H9 (cell line): ENCODE measurements at regions not wholly inside any gene's neighbourhood (a gene's known extent, or its start where the extent isn't known, plus 50 kb on each side); places are given as distances from the start of the nearest gene placed in this dataset.

Source experiments
- DNase-seq: peaks from one replicate; pipeline ENCODE4 v3.0.0-alpha.2; 2017
- H2AFZ ChIP-seq: one replicate; pipeline ENCODE4 v1.6.1; 2013; ENCODE audit warnings: mild to moderate bottlenecking, low read length, control low read depth, moderate library complexity
- H2AK5ac ChIP-seq: 2 replicates; pipeline ENCODE4 v1.6.1; 2013; ENCODE audit warnings: low read length, control low read depth, mixed read lengths; ENCODE audit not compliant: insufficient read length
- H2BK120ac ChIP-seq: one replicate; pipeline ENCODE4 v1.6.1; 2013; ENCODE audit warnings: low read depth, mild to moderate bottlenecking, low read length, control low read depth, inconsistent platforms; ENCODE audit not compliant: poor library complexity, severe bottlenecking
- H2BK12ac ChIP-seq: 2 replicates; pipeline ENCODE4 v1.6.1; 2013; ENCODE audit warnings: low read length, control low read depth, mixed read lengths, low read depth; ENCODE audit not compliant: insufficient read length
- H2BK15ac ChIP-seq: 2 replicates; pipeline ENCODE4 v1.6.1; 2013; ENCODE audit warnings: low read depth, low read length, control low read depth
- H2BK20ac ChIP-seq: one replicate; pipeline ENCODE4 v1.6.1; 2013; ENCODE audit warnings: low read depth, mild to moderate bottlenecking, low read length, control low read depth, inconsistent platforms; ENCODE audit not compliant: poor library complexity, severe bottlenecking
- H2BK5ac ChIP-seq: 2 replicates; pipeline ENCODE4 v1.6.1; 2013; ENCODE audit warnings: low read length, control low read depth, mixed read lengths; ENCODE audit not compliant: insufficient read length
- H3K14ac ChIP-seq: 2 replicates; pipeline ENCODE4 v1.6.1; 2013; ENCODE audit warnings: low read length, control low read depth; ENCODE audit not compliant: insufficient read depth
- H3K18ac ChIP-seq: 2 replicates; pipeline ENCODE4 v1.6.1; 2013; ENCODE audit warnings: low read depth, mild to moderate bottlenecking, mixed read lengths, low read length, control low read depth; ENCODE audit not compliant: insufficient read length
- H3K23ac ChIP-seq: 2 replicates; pipeline ENCODE4 v1.6.1; 2013; ENCODE audit warnings: low read length, control low read depth, mixed read lengths, low read depth; ENCODE audit not compliant: insufficient read length
- H3K23me2 ChIP-seq: 2 replicates; pipeline ENCODE4 v1.6.1; 2013; ENCODE audit warnings: low read depth, mild to moderate bottlenecking, mixed read lengths, low read length, control low read depth; ENCODE audit not compliant: insufficient read length, poor library complexity, severe bottlenecking
- H3K27ac ChIP-seq: 2 replicates; pipeline ENCODE4 v1.5.1; 2013; ENCODE audit warnings: low read length, control low read depth, mixed read lengths, low read depth; ENCODE audit not compliant: insufficient read length
- H3K27me3 ChIP-seq: 2 replicates; pipeline ENCODE4 v1.6.1; 2013; ENCODE audit warnings: low read length, control low read depth, inconsistent platforms; ENCODE audit not compliant: insufficient read depth
- H3K4ac ChIP-seq: 2 replicates; pipeline ENCODE4 v1.6.1; 2013; ENCODE audit warnings: low read depth, mild to moderate bottlenecking, control low read depth, inconsistent platforms, low read length, moderate library complexity
- H3K4me1 ChIP-seq: 2 replicates; pipeline ENCODE4 v1.6.1; 2013; ENCODE audit warnings: low read length, control low read depth, inconsistent platforms; ENCODE audit not compliant: insufficient read depth
- H3K4me2 ChIP-seq: 2 replicates; pipeline ENCODE4 v1.6.1; 2013; ENCODE audit warnings: low read length, control low read depth, mixed read lengths; ENCODE audit not compliant: insufficient read length, insufficient read depth
- H3K56ac ChIP-seq: 2 replicates; pipeline ENCODE4 v1.6.1; 2013; ENCODE audit warnings: low read depth, mild to moderate bottlenecking, mixed read lengths, low read length, control low read depth; ENCODE audit not compliant: insufficient read length
- H3K79me1 ChIP-seq: 2 replicates; pipeline ENCODE4 v1.6.1; 2013; ENCODE audit warnings: low read depth, mild to moderate bottlenecking, moderate library complexity, low read length, control low read depth, inconsistent platforms; ENCODE audit not compliant: insufficient read depth, poor library complexity, severe bottlenecking
- H3K79me2 ChIP-seq: 2 replicates; pipeline ENCODE4 v1.6.1; 2013; ENCODE audit warnings: low read length, control low read depth, inconsistent platforms; ENCODE audit not compliant: insufficient read depth
- H3K9ac ChIP-seq: 2 replicates; pipeline ENCODE4 v1.6.1; 2013; ENCODE audit warnings: low read length, control low read depth, mixed read lengths; ENCODE audit not compliant: insufficient read length; ENCODE audit errors: extremely low read depth
- H3K9me3 ChIP-seq: one replicate; pipeline ENCODE4 v1.6.1; 2013; ENCODE audit warnings: low read depth, low read length, inconsistent platforms; ENCODE audit not compliant: control insufficient read depth
- H3T11ph ChIP-seq: one replicate; pipeline ENCODE4 v1.6.1; 2013; ENCODE audit warnings: mild to moderate bottlenecking, low read length, control low read depth, inconsistent platforms
- H4K20me1 ChIP-seq: one replicate; pipeline ENCODE4 v1.6.1; 2013; ENCODE audit not compliant: control insufficient read depth, insufficient read length, insufficient read depth
- H4K5ac ChIP-seq: 2 replicates; pipeline ENCODE4 v1.6.1; 2013; ENCODE audit warnings: low read depth, mild to moderate bottlenecking, mixed read lengths, low read length, control low read depth; ENCODE audit not compliant: insufficient read length
- H4K8ac ChIP-seq: replicated peaks from 2 replicates; pipeline ENCODE4 v1.6.1; 2013; ENCODE audit warnings: low read length, control low read depth, mixed read lengths, low read depth; ENCODE audit not compliant: insufficient read length
- H4K91ac ChIP-seq: 2 replicates; pipeline ENCODE4 v1.6.1; 2013; ENCODE audit warnings: low read depth, mild to moderate bottlenecking, moderate library complexity, mixed read lengths, low read length, control low read depth; ENCODE audit not compliant: insufficient read length
- H3K27ac Mint-ChIP-seq, 3 experiments: 2 replicates in 2 of 3; 3 replicates in 1 of 3; pipeline ENCODE4 v1.8.0; 2020 to 2021; ENCODE audit warnings: mixed read lengths in 3 of 3, mild to moderate bottlenecking in 1 of 3, moderate library complexity in 1 of 3
- H3K27me3 Mint-ChIP-seq: 2 replicates; pipeline ENCODE4 v1.8.0; 2021; ENCODE audit warnings: low read depth, mild to moderate bottlenecking, moderate library complexity, mixed read lengths
- H3K36me3 Mint-ChIP-seq, 3 experiments: 2 replicates in 2 of 3; 3 replicates in 1 of 3; pipeline ENCODE4 v1.8.0; 2020 to 2021; ENCODE audit warnings: low read depth in 3 of 3, mixed read lengths in 3 of 3; ENCODE audit not compliant: insufficient read depth in 1 of 3
- H3K4me1 Mint-ChIP-seq, 2 experiments: 2 replicates each; pipeline ENCODE4 v1.8.0; 2020; ENCODE audit warnings: mixed read lengths in 2 of 2
- H3K4me3 Mint-ChIP-seq, 2 experiments: 2 replicates in 1 of 2; 3 replicates in 1 of 2; pipeline ENCODE4 v1.8.0; 2020 to 2021; ENCODE audit warnings: mild to moderate bottlenecking in 2 of 2, mixed read lengths in 2 of 2, moderate library complexity in 1 of 2
- H3K9me3 Mint-ChIP-seq, 2 experiments: 2 replicates in 1 of 2; 3 replicates in 1 of 2; pipeline ENCODE4 v1.8.0; 2020; ENCODE audit warnings: mild to moderate bottlenecking in 2 of 2, mixed read lengths in 2 of 2, moderate library complexity in 1 of 2
- CTCF ChIP-seq: fragments of 200-600 bp; sonication (generic); conservative IDR thresholded peaks from 3 replicates; pipeline ENCODE4 v1.8.0; 2021; ENCODE audit warnings: antibody characterized with exemption, mild to moderate bottlenecking
- WGBS: extraction: QIAGEN DNeasy Blood & Tissue Kit; methylation state at CpG from one replicate; pipeline ENCODE4 v1.1.7; 2013; ENCODE audit warnings: missing lambda C conversion rate, low lambda C conversion rate, mixed read lengths; ENCODE audit not compliant: insufficient read length; ENCODE audit errors: extremely low coverage; 5-methylcytosine and 5-hydroxymethylcytosine counted together

DNA sequence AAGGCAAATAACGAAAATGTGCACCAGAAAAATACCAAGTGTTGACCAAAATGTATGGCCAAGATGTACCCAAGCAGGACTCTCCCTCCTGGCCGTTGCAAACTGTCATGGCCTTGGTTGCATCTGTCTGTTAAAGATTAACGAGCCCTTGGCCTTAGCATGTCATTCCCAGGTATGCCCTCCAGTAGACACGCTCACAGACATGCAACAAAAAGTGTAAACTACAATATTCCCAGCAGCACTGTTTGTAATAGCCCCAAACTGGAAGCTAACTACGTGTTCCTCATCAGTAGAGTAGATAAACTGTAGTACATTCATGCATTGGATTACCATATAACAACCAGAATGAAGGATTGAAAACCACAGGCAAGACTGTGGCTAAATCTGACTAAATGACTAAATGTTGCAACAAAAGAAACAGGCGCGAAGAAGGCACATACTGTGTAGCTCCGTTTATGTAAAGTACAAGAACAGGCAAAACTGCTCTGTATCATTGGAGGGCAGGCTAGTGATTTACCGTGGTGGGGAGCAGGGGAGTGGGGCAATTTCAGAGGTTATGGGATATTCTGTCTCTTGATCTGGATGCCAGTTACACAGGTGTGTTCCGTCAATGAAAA is 232.8 kb upstream of the DIO3 start:
- no peak for DNase-seq
- Mint-ChIP-seq H3K27me3 (peaks cover 6% of the 10 kb centered on the region), H3K4me3 (no peak overlapping the region), H3K4me1 (no peaks in the 10 kb centered on the region), H3K27ac (no peak overlapping the region), H3K36me3 (peaks cover 1 to 5% (median 2%) of the 10 kb centered on the region in 3 experiments; a peak in 6 of 7 replicates), H3K9me3 (peaks cover 10 to 14% of the 10 kb centered on the region in 2 experiments)
- Histone ChIP-seq H3K79me1 (no peaks in the 10 kb centered on the region), H2BK5ac (no peak overlapping the region), H3K4me2 (no peak overlapping the region), H4K20me1 (no peaks in the 10 kb centered on the region), H3K14ac (no peak overlapping the region), H4K5ac (no peak overlapping the region), H2BK120ac (no peak overlapping the region), H3K9ac (no peak overlapping the region), H3K4ac (no peak overlapping the region), H4K91ac (no peak overlapping the region), H3K79me2 (no peaks in the 10 kb centered on the region), H3K27me3 (no peaks in the 10 kb centered on the region; the same call in 1 of the 2 replicates), H2BK20ac (no peak overlapping the region), H3K27ac (no peak overlapping the region), H3K56ac (no peak overlapping the region), H2AFZ (no peak overlapping the region), H3T11ph (no peak overlapping the region), H4K8ac (no peak overlapping the region), H3K18ac (no peak overlapping the region), H3K23me2 (no peaks in the 10 kb centered on the region), H3K23ac (no peak overlapping the region), H2BK15ac (no peak overlapping the region), H3K9me3 (no peaks in the 10 kb centered on the region), H2AK5ac (no peak overlapping the region), H3K4me1 (no peaks in the 10 kb centered on the region), H2BK12ac (no peak overlapping the region)
- TF ChIP-seq CTCF: no peak
- no CpG with 5 or more reads among the region's 10 CpGs for WGBS
